GM08714 (cell line): ENCODE measurements at regions not wholly inside any gene's neighbourhood (a gene's known extent, or its start where the extent isn't known, plus 50 kb on each side); places are given as distances from the start of the nearest gene placed in this dataset.
"Not testable (repeated sequence)": the region's sequence is repeated elsewhere in the genome, so short reads cannot be mapped to it uniquely, and the experiment has no call there.

Experiments
- H3K4me3 ChIP-seq: fragments of 200-500 bp; sonication (Bioruptor generic); 2 replicates; pipeline ENCODE4 v1.5.1; 2014; ENCODE audit warnings: mild to moderate bottlenecking, low read length, inconsistent platforms
- ZNF274 ChIP-seq: IDR thresholded peaks from 2 replicates; pipeline ENCODE4 v1.6.1; 2012; ENCODE audit warnings: mild to moderate bottlenecking, low read depth, low read length

DNA sequence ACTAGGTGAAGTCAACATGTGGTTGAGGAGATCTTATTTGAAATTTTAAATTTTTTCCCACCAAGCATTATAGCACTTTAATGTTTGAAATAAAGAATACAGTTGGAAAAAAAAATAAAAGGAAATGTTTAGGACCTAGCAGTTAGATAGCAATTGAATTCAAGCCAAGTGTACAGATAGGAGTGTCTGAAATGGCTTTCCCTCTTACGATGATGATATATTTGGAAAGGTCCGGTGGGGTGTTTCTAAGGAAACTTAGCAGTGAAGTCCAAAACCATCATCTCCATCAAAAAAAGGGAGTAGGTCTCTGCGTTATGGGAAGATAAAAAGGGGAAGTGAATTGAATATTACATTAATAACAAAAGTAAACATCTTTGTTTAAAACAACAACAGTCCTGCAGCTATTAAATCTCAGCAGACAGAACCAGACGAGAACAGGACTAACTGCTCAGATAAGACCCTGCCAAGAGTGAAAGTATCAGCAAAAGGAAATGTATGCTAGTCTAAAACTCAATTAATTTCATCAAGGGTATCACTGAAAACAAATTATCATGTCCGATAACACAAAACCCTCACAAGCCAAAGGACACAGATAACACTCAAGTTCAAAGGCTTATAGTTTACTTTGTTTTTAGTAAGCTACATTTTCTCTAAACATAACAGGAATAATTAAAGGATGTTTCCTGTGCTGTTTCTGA is 242.0 kb downstream of the BMP4 start:
- no peak overlapping the region for H3K4me3 ChIP-seq
- TF ChIP-seq ZNF274, result no peak

DNA sequence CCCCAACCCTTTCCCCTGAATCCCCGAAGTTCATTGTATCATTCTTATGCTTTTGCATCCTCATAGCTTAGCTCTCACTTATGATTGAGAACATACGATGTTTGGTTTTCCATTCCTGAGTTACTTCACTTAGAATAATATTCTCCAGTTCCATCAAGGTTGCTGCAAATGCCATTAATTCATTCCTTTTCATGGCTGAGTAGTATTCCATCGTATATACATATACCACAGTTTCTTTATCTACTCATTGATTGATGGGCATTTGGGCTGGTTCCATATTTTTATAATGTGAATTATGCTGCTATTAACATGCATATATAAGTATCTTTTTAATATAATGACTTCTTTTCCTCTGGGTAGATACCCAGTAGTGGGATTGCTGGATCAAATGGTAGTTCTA is 243.7 kb downstream of the BMP4 start:
- not testable (repeated sequence) for H3K4me3 ChIP-seq

DNA sequence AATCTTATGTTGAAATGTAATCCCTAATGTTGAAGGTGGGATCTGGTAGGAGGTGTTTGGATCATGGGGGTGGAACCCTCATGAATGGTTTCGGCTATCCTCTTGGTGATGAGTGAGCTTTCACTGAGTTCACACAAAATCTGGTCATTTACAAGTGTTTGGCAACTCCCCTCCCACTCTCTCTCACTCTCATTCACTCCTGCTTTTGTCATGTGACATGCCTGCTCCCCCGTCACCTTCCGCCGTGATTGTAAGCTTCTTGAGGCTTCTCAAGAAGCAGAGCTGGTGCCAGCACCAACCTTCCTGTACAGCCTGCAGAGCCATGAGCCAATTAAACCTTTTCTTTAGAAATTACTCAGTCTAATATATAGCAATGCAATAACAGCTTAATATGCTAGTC is 245.4 kb downstream of the BMP4 start:
- TF ChIP-seq ZNF274, result no peak
- no peak overlapping the region for H3K4me3 ChIP-seq

DNA sequence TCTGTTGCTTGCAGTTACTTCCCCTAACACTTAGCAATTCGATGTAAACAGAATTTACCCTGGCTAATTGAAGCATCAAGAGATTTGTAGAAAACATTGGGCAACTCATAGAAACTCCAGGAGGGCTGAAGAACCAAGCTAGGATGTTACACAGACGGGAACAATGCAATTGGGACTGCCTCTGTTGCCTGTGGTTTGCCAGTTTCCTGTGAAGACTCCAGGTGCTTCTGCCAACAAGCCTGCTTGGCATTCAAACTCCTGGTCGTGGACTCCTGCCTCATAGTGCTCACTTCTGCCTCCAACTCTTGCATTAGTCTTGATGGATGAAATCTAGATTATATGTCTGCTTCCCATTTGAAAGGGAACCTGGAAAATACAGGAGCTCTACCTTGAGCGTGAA is 246.0 kb downstream of the BMP4 start:
- H3K4me3 ChIP-seq, result no peak overlapping the region
- no peak for TF ChIP-seq ZNF274

DNA sequence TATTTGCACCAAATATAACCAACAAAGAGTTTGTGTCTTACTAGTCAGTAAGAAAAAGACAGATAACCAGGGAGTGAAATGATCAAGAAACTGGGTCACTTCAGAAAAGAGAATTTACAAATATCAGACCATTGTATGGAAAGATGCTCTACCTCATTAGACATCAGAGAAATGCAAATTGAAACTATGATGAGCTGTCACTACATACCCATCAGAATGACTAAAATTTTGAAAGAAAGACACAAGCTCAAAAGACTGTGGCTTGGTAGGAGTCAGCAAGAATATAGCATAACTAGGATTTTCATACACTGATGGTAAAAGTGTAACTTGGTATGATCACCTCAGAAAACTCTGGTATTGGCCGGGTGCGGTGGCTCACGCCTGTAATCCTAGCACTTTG is 247.2 kb downstream of the BMP4 start:
- no peak for TF ChIP-seq ZNF274
- H3K4me3 ChIP-seq, result no peak overlapping the region

DNA sequence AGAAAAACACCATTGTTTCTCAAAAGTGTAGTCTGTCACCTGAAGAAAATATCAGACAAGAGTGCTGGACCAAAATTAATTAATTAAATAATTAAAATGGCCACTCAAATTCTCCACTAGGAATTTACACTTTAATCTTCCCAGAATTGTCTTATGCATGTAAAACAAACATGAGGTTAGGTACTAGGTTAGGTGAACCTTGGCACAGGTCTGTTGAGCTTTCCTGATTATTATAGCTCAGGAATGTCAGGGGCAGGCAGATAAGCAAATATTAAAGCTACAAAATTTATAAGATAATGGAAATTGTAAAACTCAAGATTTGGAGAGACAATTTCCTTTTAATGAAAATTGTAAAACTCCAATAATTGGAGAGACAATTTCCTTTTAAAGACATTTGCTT is 253.2 kb downstream of the BMP4 start:
- no peak overlapping the region for H3K4me3 ChIP-seq
- TF ChIP-seq ZNF274, result no peak

DNA sequence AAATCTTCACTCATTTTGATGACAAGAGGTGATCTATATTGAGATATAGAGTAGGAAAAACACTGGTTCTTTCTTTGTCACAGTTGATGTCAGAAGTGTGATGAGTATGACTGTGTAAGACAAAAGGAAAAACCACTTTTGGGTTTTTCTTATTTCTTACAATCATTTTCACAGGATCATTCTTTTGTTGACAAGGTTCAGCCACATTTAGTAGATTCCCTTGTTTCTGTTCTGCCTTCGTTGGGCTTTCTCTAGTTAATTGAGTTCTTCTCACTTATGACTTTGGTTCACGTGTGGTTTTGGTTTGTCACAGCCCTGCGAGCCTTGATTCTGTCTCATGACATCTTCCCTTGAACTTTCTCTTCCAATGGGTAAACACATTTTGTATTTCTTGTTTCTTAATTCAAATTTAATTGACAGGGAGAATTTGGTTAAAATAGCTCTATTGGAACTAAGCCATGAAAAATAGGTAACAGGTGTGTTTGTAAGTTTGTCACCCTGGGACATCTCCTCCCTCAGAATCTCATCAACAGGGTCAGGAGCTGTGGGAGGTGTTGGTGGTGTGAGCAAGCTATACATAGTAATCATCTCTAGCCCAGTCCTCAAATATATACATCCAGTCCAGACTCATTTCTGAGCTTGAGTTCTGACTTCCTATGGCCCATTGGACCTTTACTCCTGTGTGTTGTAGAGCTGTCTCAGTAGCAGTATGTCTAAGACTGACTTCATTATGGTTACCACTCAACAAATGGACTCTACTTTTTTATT is 255.3 kb downstream of the BMP4 start:
- TF ChIP-seq ZNF274, result no peak
- H3K4me3 ChIP-seq, result no peak overlapping the region

DNA sequence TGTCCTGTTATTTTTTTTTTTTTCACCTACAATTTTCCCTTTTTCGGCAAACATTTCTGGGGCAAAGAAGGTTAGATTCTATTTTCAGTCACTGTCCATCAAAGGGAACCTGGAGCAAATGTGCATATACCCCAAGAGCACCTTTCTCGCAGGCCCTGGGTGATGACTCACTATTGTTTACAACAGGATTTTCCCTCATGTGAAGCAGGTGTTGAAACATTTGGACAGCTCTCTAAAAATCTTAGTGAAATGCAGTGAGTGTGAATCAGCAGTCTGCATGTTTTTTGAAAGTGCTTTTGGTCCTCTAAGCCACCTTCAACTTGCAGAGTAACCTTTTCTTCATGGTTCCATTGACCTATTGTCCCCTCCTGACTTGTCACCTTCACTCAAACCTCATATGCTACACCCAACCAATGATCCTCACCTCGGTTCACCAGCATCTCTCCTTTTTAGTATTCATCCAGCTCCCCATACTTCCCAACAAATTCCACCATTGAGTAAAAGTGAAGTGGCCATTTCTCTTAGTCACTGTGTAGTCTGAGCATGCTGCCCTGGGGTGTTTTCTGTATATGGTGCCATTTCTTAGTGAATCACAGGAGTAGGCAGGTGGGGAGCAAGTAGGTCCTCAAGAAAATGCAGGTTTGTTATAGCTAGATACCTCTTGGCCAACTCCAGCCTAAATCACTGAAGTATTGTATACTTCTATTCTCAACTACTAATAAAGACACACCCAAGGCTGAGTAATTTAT is 260.2 kb downstream of the BMP4 start:
- H3K4me3 ChIP-seq, result no peak overlapping the region
- TF ChIP-seq ZNF274, result no peak

DNA sequence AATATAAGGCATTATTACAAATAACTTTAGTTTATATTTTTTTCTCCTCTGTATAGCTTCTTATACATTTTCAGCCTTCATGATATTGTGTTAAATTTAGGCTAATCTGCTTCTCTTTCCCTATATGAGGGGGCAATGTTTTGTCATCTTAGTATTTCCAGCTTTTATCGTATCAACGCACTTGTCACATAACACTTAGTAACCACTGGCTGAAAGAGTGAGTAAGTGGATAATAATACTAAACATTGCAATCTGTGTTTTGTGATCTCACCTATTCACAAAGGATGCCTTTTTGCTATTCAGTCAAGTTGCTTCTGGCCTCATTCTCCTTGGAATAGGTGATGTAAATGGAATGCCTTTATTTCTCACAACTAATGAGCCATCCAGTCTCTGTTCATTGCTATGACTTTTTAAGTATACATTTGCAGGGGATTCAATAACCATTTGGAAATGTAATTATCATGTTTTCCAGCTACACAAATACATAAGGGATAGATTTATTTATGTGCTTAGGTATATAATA is 260.9 kb downstream of the BMP4 start:
- H3K4me3 ChIP-seq, result no peak overlapping the region
- TF ChIP-seq ZNF274, result no peak

DNA sequence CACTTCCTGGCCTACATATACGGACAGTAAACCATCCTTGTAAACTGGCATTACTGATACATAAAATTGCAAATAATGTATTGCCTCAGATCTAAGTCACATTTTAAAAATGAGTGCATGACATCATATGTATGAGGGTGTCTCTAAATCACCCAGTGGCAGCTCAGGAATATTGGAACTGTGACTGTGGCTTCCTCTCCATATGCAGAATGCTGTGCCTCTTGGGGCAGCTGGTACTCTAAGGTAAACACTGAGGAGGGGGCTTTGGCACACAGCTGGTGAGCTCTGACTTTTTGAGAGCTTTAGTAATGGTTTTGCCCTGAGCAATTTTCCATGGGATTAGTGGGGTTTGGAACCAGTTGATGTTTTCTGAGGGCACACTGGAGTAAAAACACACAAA is 263.7 kb downstream of the BMP4 start:
- no peak overlapping the region for H3K4me3 ChIP-seq
- TF ChIP-seq ZNF274, result no peak

DNA sequence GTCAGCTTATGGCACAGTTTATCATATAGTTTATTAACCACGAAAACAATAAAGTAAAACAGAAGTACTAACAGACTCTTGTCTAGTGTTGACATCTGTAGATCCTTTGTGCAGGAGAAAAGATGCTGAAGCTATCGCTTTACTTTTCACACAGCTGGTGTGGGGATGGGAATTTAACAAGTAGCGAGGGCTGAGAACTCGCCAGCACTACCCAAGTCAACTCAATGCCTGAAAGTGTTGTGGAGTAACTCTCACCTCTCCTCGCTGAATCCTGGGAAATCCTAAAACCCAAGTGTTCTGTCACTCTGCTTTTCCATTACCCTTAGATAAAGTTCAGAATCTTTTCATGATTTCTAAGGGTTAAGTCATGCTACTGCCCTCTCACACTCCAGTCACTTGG is 264.2 kb downstream of the BMP4 start:
- TF ChIP-seq ZNF274, result no peak
- no peak overlapping the region for H3K4me3 ChIP-seq

DNA sequence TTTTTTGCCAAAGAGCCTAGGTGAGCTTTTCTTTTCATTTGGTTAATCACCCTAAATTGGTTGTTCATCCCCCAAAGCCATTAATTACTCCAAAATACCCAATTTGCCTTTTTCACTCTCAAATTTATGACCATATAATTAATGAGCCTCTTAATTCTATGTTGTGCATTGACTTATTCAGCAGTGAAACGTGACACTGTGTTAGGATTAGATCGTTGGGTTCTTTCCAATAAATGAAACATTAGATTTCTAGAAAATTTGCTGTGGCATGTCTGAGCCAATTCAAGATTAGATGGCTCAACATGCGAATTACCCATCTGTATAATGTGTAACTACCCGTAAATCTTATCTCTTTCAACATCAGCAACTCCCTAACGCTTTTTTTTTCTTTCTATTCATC is 273.4 kb downstream of the BMP4 start:
- no peak for TF ChIP-seq ZNF274
- H3K4me3 ChIP-seq, result no peak overlapping the region

DNA sequence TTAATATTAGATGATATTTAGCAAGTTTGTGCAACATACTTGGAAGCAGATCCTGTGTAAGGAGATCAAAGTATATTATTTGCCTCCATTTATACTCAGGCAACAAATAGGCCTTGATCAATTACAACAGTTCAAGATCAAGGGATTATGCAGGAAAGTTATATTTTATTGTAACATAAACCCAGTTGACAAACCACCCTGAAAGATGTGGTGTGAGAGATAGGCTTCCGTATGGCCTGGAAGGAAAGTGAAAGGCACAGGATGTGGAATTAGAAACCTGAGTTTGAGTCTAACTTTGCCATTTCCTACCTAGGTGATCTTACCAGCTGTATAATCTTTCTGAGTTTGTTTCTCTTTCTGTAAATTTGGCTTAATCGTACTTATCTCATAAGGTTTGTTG is 284.1 kb downstream of the BMP4 start:
- no peak for TF ChIP-seq ZNF274
- H3K4me3 ChIP-seq, result no peak overlapping the region

DNA sequence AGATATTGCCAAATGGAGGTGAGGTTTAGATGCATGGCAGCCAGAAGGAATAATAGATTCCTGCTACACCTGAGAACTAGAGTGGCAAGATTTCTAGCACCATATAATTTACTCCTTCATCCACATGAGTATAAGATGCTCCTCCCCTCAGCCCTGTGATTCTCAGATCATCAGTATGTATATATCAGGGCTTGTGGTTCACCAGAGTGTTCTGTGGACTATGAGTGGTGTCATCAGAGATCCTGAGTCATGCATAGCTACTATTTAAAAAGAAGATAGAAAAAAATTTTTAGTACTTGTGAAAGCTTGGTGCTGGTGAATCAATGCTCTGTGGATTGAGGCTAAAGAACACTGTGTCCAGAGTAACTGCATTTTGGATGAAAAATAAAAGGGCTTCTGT is 285.9 kb downstream of the BMP4 start:
- TF ChIP-seq ZNF274, result no peak

DNA sequence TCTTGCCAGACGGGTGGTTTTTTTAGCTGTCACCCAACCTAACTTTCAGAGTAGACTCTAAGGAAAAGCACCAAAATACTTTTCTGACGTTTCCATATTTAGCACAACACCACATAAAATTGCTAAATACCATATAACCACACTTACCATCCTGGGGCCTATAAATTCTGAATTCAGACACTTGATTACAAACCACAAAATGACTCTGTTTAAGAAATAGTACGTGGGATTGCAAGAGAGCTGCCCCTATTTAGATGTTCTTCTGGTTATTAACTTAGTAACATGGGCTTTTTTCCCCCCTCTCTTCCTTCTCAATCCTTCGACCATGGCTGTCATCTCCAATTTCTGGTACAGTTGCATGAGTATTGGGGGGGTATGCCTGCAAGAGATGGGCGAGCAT is 287.7 kb downstream of the BMP4 start:
- no peak for TF ChIP-seq ZNF274
- H3K4me3 ChIP-seq, result no peak overlapping the region

More for the DNA sequence above, 285.9 kb downstream of the BMP4 start:
- H3K4me3 ChIP-seq, result no peak overlapping the region
